ENCODE measurements at regions not wholly inside any gene's neighbourhood (a gene's known extent, or its start where the extent isn't known, plus 50 kb on each side); places are given as distances from the start of the nearest gene placed in this dataset.

DNA sequence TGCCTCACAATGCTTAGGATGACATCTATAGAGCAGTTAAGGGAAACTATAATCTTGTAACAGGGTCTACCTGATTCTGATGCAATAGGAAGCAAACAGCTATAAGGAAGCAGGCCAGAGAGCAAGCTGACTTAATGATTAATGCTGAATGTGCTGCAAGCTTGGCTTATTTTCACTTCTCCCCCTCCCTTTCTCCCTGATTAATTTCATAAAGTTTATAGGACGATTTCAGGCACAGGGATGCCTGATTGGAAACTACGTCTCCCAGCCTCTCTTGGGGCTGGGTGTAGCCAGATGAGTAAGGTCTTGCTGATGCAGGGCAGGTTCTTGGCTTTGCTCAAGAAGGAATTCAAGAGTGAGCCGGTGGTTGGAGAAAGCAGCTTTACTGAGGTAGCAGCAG lies 82.8 kb upstream of the MRI1 start:
- no peak for TF ChIP-seq EZH2 (IDR thresholded peaks at IDR 0.05; ENCODE audit: insufficient read depth, poor library complexity, severe bottlenecking)
- no peak for TF ChIP-seq EZH2phosphoT487 (IDR thresholded peaks at IDR 0.05; ENCODE audit: insufficient read depth, low read depth)
